PC-9 (cell line): ENCODE measurements at regions not wholly inside any gene's neighbourhood (a gene's known extent, or its start where the extent isn't known, plus 50 kb on each side); places are given as distances from the start of the nearest gene placed in this dataset.

Experiments
- CTCF ChIP-seq: fragments of 200-600 bp; sonication (generic); conservative IDR thresholded peaks from 2 replicates; pipeline ENCODE4 v1.6.1; 2017; ENCODE audit warnings: mixed run types, antibody characterized with exemption, mild to moderate bottlenecking, moderate library complexity
- EZH2 ChIP-seq: fragments of 200-600 bp; sonication (generic); IDR thresholded peaks from 2 replicates; pipeline ENCODE4 v1.8.0; 2017; ENCODE audit warnings: antibody characterized with exemption, low read depth

- TF ChIP-seq EZH2 (no peak), CTCF (no peak)
These were observed 341.6 kb upstream of the AUTS2 start for GRCh38 chr7:69256634-69257081.
